OCI-LY7 (cell line): ENCODE measurements at regions not wholly inside any gene's neighbourhood (a gene's known extent, or its start where the extent isn't known, plus 50 kb on each side); places are given as distances from the start of the nearest gene placed in this dataset.

Source experiments
- BruUV-seq: library from RNA; stranded (reverse); fragments of 400-500 nt; replicated peaks from 2 replicates; lab custom pipeline; 2021; lab: Mats Ljungman, UMichigan
- CTCF ChIA-PET: fragments of 300-600 bp; sonication (Branson Sonifier 250); formaldehyde crosslinking; loops from one replicate; lab custom pipeline; 2022; ENCODE audit warnings: antibody characterized with exemption; ENCODE audit not compliant: unreplicated experiment; lab: Charles Lee
- POLR2A ChIA-PET: fragments of 300-600 bp; sonication (Branson Sonifier 250); formaldehyde crosslinking; loops from one replicate; lab custom pipeline; 2022; ENCODE audit warnings: antibody characterized with exemption; lab: Charles Lee
- DNase-seq: peaks from one replicate; pipeline ENCODE4 v3.0.0-alpha.2; 2015; ENCODE audit warnings: low spot score
- H2AFZ ChIP-seq: fragments of 200-600 bp; sonication (generic), shearing (Covaris generic); 2 replicates; pipeline ENCODE4 v1.6.1; 2014; ENCODE audit warnings: mild to moderate bottlenecking, antibody characterized with exemption, low read length, moderate library complexity
- H3K27ac ChIP-seq: fragments of 200-600 bp; sonication (generic); 2 replicates; pipeline ENCODE4 v1.5.1; 2014; ENCODE audit warnings: mixed run types, low read depth, mild to moderate bottlenecking, moderate library complexity, low read length, inconsistent platforms; ENCODE audit not compliant: poor library complexity, severe bottlenecking
- H3K36me3 ChIP-seq: fragments of 200-600 bp; sonication (generic); 2 replicates; pipeline ENCODE4 v1.6.1; 2014; ENCODE audit warnings: mild to moderate bottlenecking, antibody characterized with exemption, low read length, moderate library complexity, mixed read lengths; ENCODE audit not compliant: insufficient read depth
- H3K4me1 ChIP-seq: fragments of 200-600 bp; sonication (generic); 2 replicates; pipeline ENCODE4 v1.5.1; 2014; ENCODE audit warnings: mild to moderate bottlenecking, low read length; ENCODE audit not compliant: insufficient read depth, poor library complexity, severe bottlenecking
- H3K4me2 ChIP-seq: fragments of 200-600 bp; sonication (generic); 2 replicates; pipeline ENCODE4 v1.6.1; 2014; ENCODE audit warnings: mild to moderate bottlenecking, low read length
- H3K4me3 ChIP-seq: fragments of 200-600 bp; sonication (generic); 2 replicates; pipeline ENCODE4 v1.5.1; 2014; ENCODE audit warnings: mild to moderate bottlenecking, low read depth, low read length; ENCODE audit not compliant: poor library complexity, severe bottlenecking
- H3K79me2 ChIP-seq: fragments of 200-600 bp; sonication (generic); 2 replicates; pipeline ENCODE4 v1.6.1; 2016; ENCODE audit warnings: low read depth, mild to moderate bottlenecking, low read length, moderate library complexity, mixed read lengths; ENCODE audit not compliant: insufficient read depth
- H3K9me2 ChIP-seq: fragments of 200-600 bp; sonication (generic); 2 replicates; pipeline ENCODE4 v1.6.1; 2016; ENCODE audit warnings: mild to moderate bottlenecking, low read length, mixed read lengths; ENCODE audit not compliant: insufficient read depth
- H3K9me3 ChIP-seq: fragments of 200-600 bp; sonication (generic); 2 replicates; pipeline ENCODE4 v1.6.1; 2014; ENCODE audit warnings: mild to moderate bottlenecking, mixed run types, low read length, mixed read lengths
- H4K20me1 ChIP-seq: fragments of 200-600 bp; sonication (generic); 2 replicates; pipeline ENCODE4 v1.6.1; 2014; ENCODE audit warnings: mild to moderate bottlenecking, antibody characterized with exemption, low read length, moderate library complexity, mixed read lengths; ENCODE audit not compliant: insufficient read depth
- EZH2phosphoT487 ChIP-seq: fragments of 200-600 bp; sonication (generic); IDR thresholded peaks from 2 replicates; pipeline ENCODE4 v1.6.1; 2018; ENCODE audit warnings: low read depth, borderline replicate concordance, mild to moderate bottlenecking, mixed run types, antibody characterized with exemption, low read length, moderate library complexity, mixed read lengths
- intact Hi-C: fragments of 100-400 bp; cut with micrococcal nuclease; formaldehyde crosslinking; loops from one replicate; pipeline ENCODE4 v1.10.0; 2022; ENCODE audit not compliant: unreplicated experiment
- TF ChIP-seq, protein P1 (sequence below): fragments of 200-600 bp; sonication (generic); conservative IDR thresholded peaks from 2 replicates; pipeline ENCODE4 v1.5.1; 2014; ENCODE audit warnings: mild to moderate bottlenecking, antibody characterized with exemption, low read length, moderate library complexity, mixed read lengths

DNA sequence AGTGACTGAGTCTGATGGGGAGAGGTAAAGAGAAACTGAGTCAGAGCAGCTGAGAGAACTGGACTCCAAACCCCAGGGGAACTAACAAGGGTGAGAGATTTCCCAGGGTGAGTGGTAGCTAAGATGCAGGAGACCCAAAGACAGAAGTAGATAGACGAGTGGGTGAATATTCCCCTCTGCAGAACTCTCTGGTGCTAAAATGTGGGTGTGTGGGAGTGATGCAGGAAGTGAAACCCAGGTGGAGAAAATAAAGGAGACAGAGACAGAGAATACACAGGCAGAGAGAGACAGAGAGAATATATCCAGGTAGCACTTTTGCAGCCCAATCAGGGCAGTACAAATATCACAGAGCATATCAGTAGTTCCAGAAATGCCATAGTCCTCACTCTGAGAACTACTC is 212.5 kb upstream of the ZIC3 start:
- no peaks in the 10 kb centered on the region for H3K9me3 ChIP-seq
- no peaks in the 10 kb centered on the region for H3K79me2 ChIP-seq
- H3K36me3 ChIP-seq: no peaks in the 10 kb centered on the region
- H3K4me1 ChIP-seq: no peaks in the 10 kb centered on the region
- H3K4me2 ChIP-seq: no peak overlapping the region
- H3K27ac ChIP-seq: no peak overlapping the region
- ChIA-PET POLR2A (no interaction called here), CTCF (no interaction called here)
- TF ChIP-seq EZH2phosphoT487: no peak
- intact Hi-C loops: no loop called here
- no peak overlapping the region for H3K4me3 ChIP-seq
- DNase-seq: no peak
- BruUV-seq: no TSS peak
- no peak overlapping the region for H2AFZ ChIP-seq
- no peaks in the 10 kb centered on the region for H3K9me2 ChIP-seq
- H4K20me1 ChIP-seq: no peaks in the 10 kb centered on the region

DNA sequence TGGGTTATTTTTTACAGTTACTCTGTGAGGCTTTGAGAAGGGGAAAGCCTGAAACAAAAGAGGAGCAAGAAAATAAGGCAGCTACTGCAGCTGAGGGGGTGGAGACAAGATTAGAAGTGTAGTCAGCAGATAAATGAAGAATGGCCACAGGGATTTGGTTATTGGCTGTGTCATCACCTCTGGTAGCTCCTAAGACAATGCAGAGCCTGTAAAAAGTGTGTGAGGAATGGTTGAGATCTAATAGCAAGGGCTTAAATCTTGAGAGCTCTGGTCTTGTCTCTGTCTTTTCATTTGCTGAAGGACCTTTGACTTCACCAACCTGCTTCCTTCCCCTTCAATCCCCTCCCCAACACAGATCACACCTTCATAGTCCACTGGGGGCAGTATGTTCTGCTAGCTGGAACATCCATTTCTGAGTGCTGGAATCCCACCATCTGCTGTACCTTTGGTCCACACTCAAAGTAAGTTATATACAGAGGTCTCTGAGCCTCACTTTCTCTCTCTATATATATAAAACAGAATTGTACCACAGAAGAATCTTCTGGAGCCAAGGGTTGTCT is 213.7 kb upstream of the ZIC3 start:
- Histone ChIP-seq H3K4me1 (no peaks in the 10 kb centered on the region), H3K9me3 (no peaks in the 10 kb centered on the region), H3K4me2 (no peak overlapping the region), H3K4me3 (no peak overlapping the region), H3K9me2 (no peaks in the 10 kb centered on the region), H2AFZ (no peak overlapping the region), H3K27ac (no peak overlapping the region), H4K20me1 (no peaks in the 10 kb centered on the region), H3K36me3 (no peaks in the 10 kb centered on the region), H3K79me2 (no peaks in the 10 kb centered on the region)
- intact Hi-C loops: no loop called here
- ChIA-PET CTCF (no interaction called here), POLR2A (no interaction called here)
- TF ChIP-seq EZH2phosphoT487: no peak
- TF ChIP-seq, protein P1, sequence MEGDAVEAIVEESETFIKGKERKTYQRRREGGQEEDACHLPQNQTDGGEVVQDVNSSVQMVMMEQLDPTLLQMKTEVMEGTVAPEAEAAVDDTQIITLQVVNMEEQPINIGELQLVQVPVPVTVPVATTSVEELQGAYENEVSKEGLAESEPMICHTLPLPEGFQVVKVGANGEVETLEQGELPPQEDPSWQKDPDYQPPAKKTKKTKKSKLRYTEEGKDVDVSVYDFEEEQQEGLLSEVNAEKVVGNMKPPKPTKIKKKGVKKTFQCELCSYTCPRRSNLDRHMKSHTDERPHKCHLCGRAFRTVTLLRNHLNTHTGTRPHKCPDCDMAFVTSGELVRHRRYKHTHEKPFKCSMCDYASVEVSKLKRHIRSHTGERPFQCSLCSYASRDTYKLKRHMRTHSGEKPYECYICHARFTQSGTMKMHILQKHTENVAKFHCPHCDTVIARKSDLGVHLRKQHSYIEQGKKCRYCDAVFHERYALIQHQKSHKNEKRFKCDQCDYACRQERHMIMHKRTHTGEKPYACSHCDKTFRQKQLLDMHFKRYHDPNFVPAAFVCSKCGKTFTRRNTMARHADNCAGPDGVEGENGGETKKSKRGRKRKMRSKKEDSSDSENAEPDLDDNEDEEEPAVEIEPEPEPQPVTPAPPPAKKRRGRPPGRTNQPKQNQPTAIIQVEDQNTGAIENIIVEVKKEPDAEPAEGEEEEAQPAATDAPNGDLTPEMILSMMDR: 0 out of 2 replicates have a peak, but pooled peaks have one; percentile 49
- no TSS peak for BruUV-seq
- peak; percentile 1 for DNase-seq

DNA sequence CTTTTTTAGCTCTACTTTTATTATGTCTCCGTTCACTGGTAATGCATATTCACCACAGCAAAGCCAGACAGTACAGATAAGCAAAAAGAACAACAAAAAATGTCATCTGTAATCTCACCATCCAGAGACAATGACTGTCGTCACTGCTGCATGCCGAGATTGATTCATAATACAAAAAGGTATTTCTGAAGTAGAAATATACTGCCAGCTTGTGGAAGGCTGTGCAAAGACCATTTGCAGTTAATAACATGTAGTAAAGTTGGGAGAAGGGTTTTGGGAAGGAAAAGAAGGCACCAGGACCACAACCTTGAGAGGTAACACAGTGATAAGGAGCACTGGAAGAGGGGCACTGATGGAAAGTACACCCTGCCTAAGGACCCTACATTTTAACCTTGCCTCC is 223.0 kb upstream of the ZIC3 start:
- CTCF ChIA-PET: no interaction called here

More for the DNA sequence above, 223.0 kb upstream of the ZIC3 start:
- Histone ChIP-seq H3K79me2 (no peaks in the 10 kb centered on the region), H2AFZ (no peak overlapping the region), H3K27ac (no peak overlapping the region), H3K9me3 (no peaks in the 10 kb centered on the region), H3K4me3 (no peak overlapping the region), H4K20me1 (no peaks in the 10 kb centered on the region), H3K36me3 (no peaks in the 10 kb centered on the region), H3K4me1 (no peaks in the 10 kb centered on the region), H3K9me2 (no peaks in the 10 kb centered on the region), H3K4me2 (no peak overlapping the region)
- intact Hi-C loops: no loop called here
- POLR2A ChIA-PET: no interaction called here
- no TSS peak for BruUV-seq
- no peak for DNase-seq
- TF ChIP-seq, protein P1: no peak
- no peak for TF ChIP-seq EZH2phosphoT487
